Dedifferentiated amniotic fluid mesenchymal stem cell (primary cell): ENCODE measurements at regions not wholly inside any gene's neighbourhood (a gene's known extent, or its start where the extent isn't known, plus 50 kb on each side); places are given as distances from the start of the nearest gene placed in this dataset.

Experiments used
- DNase-seq: peaks from one replicate; pipeline ENCODE4 v3.0.0-alpha.2; 2016; ENCODE audit errors: extremely low spot score

GRCh38 chr13:95352486-95352885 lies 51.2 kb upstream of the ABCC4 start:
- DNase-seq, result no peak

DNA sequence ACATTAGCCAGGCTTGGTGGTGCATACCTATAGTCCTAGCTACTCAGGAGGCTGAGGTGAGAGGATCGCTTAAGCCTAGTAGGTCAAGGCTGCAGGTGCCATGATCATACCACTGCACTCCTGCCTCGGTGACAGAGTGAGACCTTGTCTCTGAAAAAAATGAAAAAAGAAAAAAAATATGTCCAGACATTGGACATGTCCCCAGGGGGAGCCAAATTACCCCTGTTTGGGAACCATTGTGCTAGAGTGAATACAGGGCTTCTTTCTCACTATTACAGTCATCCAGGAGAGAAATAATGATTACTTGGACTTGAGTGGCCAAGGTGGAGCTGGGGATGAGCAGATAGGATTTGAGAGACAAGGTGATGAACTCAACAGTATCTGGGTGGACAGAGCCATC lies 52.9 kb upstream of the ABCC4 start:
- no peak for DNase-seq

DNA sequence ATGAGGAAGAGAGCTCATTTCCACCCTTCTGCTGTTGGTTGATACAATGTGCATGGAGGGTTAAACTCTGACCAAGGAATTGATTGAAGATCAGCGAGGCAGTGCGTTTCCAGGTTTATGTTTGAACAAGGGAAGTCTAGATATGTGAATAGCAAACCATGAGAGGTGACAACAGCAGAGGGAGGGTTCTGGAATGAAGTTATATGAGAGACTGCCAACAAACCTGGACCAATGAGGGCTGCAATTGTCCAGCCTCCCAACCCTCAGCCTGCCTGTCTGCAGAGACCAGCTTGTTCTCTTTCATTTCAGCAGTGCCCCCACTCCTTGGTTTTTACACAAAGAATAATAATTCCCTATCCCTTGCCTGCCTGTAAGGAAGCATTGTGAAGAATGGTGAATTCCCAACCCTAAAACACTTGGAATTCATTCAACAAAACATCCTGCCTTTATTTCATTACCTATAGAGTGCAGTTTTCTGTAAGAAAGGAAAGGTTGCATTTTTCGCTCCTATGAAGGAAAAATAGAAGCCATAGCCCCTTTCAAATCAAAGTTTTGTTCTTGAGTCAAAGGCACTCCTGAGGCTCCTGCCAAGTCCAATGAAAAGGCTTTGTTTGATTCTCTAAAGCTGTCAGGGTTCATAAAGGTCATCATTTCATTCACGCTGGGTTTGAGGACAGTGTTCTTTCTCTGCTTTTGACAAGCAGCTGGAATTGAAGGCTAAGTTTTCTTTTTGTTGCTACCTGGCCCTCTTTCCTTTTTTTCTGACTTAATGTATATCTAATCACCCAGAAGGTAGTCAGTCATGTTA lies 53.6 kb upstream of the ABCC4 start:
- no peak for DNase-seq

DNA sequence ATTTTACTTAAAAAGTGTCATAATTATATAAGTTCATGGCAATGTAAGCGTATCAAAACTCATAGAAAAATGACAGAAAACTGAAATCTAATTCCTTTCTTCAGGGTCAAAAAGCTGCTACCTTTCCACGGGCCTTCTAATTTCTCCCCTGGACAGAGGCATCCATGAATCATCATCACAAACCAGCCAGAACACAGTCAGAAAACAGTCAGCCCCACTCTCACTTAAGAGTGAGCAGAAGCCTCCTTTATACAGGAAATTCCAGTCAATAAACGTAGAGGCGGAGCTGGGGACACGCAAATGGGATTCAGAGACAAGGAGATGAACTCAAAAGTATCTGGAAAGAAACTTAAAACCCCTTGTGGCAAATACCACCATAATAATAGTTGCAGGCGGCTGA lies 54.2 kb upstream of the ABCC4 start:
- no peak for DNase-seq

DNA sequence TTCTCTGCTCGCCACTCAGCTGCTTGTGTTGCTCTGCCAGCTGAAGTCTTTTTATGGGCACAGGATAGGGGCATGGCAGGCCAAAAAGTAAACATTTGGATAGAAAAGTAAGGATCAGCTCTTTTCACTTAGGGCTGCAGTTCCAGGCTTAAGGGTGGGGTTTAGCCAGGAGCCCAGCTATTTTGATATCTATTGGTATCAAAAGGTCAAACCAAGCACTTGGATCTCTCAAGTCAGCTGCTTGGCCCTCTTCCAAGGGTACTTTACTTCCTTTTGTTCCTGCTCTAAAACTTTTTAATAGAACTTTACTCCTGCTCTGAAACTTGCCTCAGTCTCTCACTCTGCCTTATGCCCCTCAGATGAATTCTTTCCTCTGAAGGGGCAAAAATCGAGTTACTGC lies 55.7 kb upstream of the ABCC4 start:
- DNase-seq, result no peak

GRCh38 chr13:95357875-95358274 lies 56.6 kb upstream of the ABCC4 start:
- DNase-seq, result no peak

- no peak for DNase-seq
These were observed 58.8 kb upstream of the ABCC4 start for GRCh38 chr13:95360052-95360451.

GRCh38 chr13:95360464-95361097 lies 59.3 kb upstream of the ABCC4 start:
- DNase-seq, result no peak

- no peak for DNase-seq
These were observed 60.4 kb upstream of the ABCC4 start for GRCh38 chr13:95361686-95362085.

- no peak for DNase-seq
These were observed 61.4 kb upstream of the ABCC4 start for GRCh38 chr13:95362666-95363065.

DNA sequence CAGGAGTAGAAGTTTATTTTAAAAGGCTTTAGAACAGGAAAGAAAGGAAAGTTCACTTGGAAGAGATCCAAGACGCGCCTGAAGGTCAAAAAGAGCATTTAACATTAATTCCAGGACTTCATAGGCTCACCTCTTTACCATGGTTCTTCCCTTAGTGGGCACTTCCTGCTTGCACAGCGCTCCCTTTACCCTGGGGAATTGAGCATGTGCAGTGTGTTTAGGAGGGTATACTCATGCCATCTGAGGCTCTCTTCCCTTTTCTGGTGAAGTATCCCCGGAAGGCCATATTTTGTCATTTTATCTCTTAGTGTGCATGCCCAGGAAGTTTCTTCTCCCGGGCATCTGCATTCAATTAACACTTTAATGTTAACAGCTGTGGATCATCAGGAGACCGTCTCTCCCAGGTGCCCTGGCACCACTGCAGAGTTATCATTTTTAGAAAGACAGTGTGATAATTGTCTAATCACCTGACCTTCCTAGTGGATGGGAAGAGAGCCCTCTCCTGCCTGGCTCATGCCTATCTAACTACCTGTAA lies 66.1 kb upstream of the ABCC4 start:
- DNase-seq, result no peak

GRCh38 chr13:95368998-95369397 lies 67.7 kb upstream of the ABCC4 start:
- DNase-seq, result no peak

DNA sequence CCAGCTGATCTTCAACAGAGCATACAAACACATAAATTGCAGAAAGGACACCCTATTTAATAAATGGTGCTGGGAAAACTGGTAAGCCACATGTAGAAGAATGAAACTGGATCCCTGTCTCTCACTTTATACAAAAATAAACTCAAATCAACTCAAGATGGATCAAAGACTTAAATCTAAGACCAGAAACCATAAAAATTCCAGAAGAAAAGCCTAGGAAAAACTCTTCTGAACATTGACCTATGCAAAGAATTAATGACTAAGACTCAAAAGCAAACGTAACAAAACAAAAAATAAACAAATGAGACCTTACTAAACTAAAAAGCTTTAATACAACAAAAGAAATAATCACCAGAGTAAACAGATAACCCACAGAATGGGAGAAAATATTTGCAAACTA lies 74.5 kb upstream of the ABCC4 start:
- no peak for DNase-seq

- DNase-seq, result no peak
These were observed 77.4 kb upstream of the ABCC4 start for GRCh38 chr13:95378603-95379002.

GRCh38 chr13:95380468-95381211 lies 79.4 kb upstream of the ABCC4 start:
- peak; percentile 88 for DNase-seq

DNA sequence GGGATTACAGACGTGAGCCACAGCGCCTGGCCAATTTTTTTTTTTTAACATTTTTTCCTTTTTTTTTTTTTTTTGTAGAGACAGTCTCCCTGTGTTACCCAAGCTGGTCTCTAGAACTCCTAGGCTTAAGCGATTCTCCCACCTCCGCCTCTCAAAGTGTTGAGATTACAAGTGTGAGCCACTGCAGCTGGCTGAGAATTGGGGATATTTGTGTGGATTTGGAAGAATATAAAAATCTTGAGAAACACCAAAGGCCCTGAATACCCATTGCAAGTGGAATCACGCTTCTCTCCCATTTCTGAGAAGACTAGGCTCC lies 79.9 kb upstream of the ABCC4 start:
- DNase-seq, result no peak

DNA sequence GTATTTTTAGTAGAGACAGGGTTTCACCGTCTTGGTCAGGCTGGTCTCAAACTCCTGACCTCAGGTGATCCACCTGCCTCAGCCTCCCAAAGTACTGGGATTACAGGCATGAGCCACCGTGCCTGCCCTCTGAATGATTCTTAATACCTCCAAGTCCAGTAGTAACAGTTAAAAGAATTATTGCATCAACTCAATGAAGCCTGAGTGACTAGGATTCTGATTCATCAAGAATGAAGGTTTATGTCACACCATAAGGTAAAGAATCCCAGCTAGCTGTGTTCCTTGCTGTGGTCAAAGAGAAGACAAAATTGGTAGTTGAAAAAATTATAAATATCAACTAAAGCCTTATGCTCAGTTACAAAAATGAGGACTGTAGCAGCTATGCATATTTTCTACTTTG lies 81.2 kb upstream of the ABCC4 start:
- no peak for DNase-seq

- DNase-seq, result no peak
These were observed 81.7 kb upstream of the ABCC4 start for GRCh38 chr13:95382916-95383315.

GRCh38 chr13:95385373-95385772 lies 84.1 kb upstream of the ABCC4 start:
- DNase-seq, result no peak

DNA sequence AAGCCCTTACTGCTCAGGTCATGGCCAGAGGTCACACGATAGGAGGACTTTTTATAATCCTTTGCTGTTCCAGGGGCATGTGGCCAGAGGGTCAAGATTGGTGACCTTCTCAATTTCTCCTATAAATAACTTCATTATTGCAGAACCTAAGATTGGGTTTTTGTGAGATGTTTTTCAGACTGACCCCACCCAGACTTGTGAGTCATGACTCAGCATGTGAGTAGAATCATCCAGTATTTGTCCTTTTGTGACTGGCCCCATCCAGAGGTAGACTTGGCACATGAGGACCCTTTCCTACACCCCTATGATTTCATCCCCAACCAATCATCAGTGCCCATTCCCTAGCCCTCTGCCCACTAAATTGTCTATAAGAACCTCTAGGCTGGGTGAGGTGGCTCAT lies 84.5 kb upstream of the ABCC4 start:
- no peak for DNase-seq

- no peak for DNase-seq
These were observed 85.1 kb upstream of the ABCC4 start for GRCh38 chr13:95386370-95386769.

DNA sequence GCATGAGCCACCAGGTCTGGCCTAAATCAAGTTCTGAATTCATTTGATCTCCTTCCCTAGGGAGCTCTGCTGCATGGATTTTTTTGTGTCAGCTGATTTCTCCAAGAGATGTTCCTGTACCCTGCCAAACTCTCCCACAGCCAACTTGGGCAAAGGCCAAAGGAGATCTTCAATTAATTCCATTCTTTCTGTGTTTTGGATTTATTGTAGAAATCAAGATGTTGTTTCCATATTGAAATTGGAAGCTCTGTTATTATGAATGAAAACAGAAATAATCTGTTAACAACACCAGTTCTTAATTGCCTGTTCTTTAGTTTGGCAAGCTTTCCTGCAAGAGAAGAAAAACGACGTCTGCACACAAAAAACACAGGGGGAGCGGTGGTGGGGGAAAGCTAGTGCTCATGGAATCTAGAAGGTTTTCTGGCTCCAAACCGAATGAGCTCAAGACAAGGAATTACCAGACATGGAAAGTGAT lies 86.5 kb upstream of the ABCC4 start:
- DNase-seq, result no peak
